ENCODE measurements at regions not wholly inside any gene's neighbourhood (a gene's known extent, or its start where the extent isn't known, plus 50 kb on each side); places are given as distances from the start of the nearest gene placed in this dataset.

DNA sequence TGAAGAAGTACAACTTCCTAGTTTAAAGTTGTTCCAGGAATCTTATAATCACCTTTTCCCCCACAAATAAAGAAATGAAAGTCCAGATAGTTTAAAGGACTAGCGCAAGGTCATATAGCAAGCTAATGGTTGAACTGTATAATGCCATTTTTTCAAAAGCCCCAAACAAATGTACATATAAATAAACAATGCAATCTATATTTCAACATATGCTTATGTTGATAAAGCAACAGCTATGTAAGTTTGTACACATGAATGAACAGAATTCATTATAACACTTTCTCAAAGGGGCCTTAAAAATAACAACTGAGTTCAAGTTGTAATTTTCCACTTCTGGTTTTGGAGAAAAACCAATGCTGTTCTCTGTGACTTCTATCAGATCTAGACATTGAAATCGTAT lies 1628.6 kb downstream of the CDH8 start:
- Histone ChIP-seq H3K27ac (ENCODE audit: low read length) (no peak overlapping the region), H3K9me3 (ENCODE audit: control insufficient read depth, insufficient read depth, low read depth, low read length) (no peaks in the 10 kb centered on the region), H3K4me3 (ENCODE audit: low read depth in 2 of 2, low read length in 2 of 2) (no peak overlapping the region), H3K27me3 (ENCODE audit: control insufficient read depth, insufficient read depth, low read length) (no peaks in the 10 kb centered on the region), H3K4me1 (ENCODE audit: control insufficient read depth, insufficient read depth, low read length) (no peaks in the 10 kb centered on the region), H3K36me3 (ENCODE audit: control insufficient read depth, insufficient read depth, low read length) (no peaks in the 10 kb centered on the region)
- intact Hi-C loops (cut with micrococcal nuclease; ENCODE audit: unreplicated experiment) (no loop called here), in situ Hi-C loops (cut with HindIII; ENCODE audit: low pct_unique_long_range_greater_than_20kb, low sequenced_read_pairs) (no loop called here)
- DNase-seq (ENCODE audit: low read depth, low spot score) (no peak), ATAC-seq (no peak)
- TF ChIP-seq REST (IDR thresholded peaks at IDR 0.05; ENCODE audit: insufficient read depth in 1 of 2, low read depth in 2 of 2, low read length in 1 of 2) (no peak), TCF7L2 (IDR thresholded peaks at IDR 0.05; ENCODE audit: low read depth, low read length) (no peak), SIN3A (IDR thresholded peaks at IDR 0.05; ENCODE audit: borderline replicate concordance, insufficient read depth, low read depth, low read length) (no peak), CTCF (IDR thresholded peaks at IDR 0.05) (no peak), POLR2AphosphoS5 (IDR thresholded peaks at IDR 0.05; ENCODE audit: low read depth, low read length) (no peak)
- POLR2A ChIA-PET = no interaction called here
- CTCF ChIA-PET = no interaction called here
- no TSS peak for BruUV-seq (replicated peaks)

- ChIA-PET POLR2A (no interaction called here), CTCF (no interaction called here)
- intact Hi-C loops (cut with micrococcal nuclease; ENCODE audit: unreplicated experiment) = no loop called here
- H3K36me3 ChIP-seq (ENCODE audit: control insufficient read depth, insufficient read depth, low read length) = no peaks in the 10 kb centered on the region
- in situ Hi-C loops (cut with HindIII; ENCODE audit: low pct_unique_long_range_greater_than_20kb, low sequenced_read_pairs) = no loop called here
- H3K4me3 ChIP-seq (ENCODE audit: low read depth in 2 of 2, low read length in 2 of 2) = no peak overlapping the region
- TF ChIP-seq POLR2AphosphoS5 (IDR thresholded peaks at IDR 0.05; ENCODE audit: low read depth, low read length) (no peak), SIN3A (IDR thresholded peaks at IDR 0.05; ENCODE audit: borderline replicate concordance, insufficient read depth, low read depth, low read length) (no peak)
- H3K27me3 ChIP-seq (ENCODE audit: control insufficient read depth, insufficient read depth, low read length) = no peaks in the 10 kb centered on the region
- no peak for DNase-seq (ENCODE audit: low read depth, low spot score)
- no peaks in the 10 kb centered on the region for H3K4me1 ChIP-seq (ENCODE audit: control insufficient read depth, insufficient read depth, low read length)
- no TSS peak for BruUV-seq (replicated peaks)
- H3K27ac ChIP-seq (ENCODE audit: low read length) = no peak overlapping the region
- no peak for ATAC-seq
- H3K9me3 ChIP-seq (ENCODE audit: control insufficient read depth, insufficient read depth, low read depth, low read length) = no peaks in the 10 kb centered on the region
These were observed 1629.2 kb downstream of the CDH8 start for GRCh38 chr16:60407034-60407433.

DNA sequence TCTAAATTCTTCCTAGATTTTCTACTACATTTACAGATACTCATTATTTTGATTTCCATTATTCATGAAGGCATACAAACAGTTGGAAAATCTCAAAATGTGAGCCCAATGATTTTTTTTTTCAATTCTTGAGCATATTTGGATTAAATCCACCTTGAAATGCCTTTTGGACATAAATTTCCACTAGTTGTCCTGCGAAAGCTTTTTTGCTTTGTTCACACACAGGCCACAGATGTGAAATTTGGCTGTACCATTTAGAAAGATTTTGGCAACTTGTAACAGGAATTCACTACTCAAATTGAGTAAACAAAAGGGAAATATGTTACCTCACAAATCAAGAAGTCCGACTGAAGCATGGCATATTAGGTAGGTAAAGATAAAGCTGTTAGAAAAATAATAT lies 1631.0 kb downstream of the CDH8 start:
- ChIA-PET CTCF (no interaction called here), POLR2A (no interaction called here)
- H3K4me3 ChIP-seq (ENCODE audit: low read depth in 2 of 2, low read length in 2 of 2) = no peak overlapping the region
- no peaks in the 10 kb centered on the region for H3K36me3 ChIP-seq (ENCODE audit: control insufficient read depth, insufficient read depth, low read length)
- BruUV-seq (replicated peaks) = no TSS peak
- no peak for ATAC-seq
- no peak overlapping the region for H3K27ac ChIP-seq (ENCODE audit: low read length)
- intact Hi-C loops (cut with micrococcal nuclease; ENCODE audit: unreplicated experiment) (no loop called here), in situ Hi-C loops (cut with HindIII; ENCODE audit: low pct_unique_long_range_greater_than_20kb, low sequenced_read_pairs) (no loop called here)
- no peak for DNase-seq (ENCODE audit: low read depth, low spot score)
- no peaks in the 10 kb centered on the region for H3K27me3 ChIP-seq (ENCODE audit: control insufficient read depth, insufficient read depth, low read length)
- no peaks in the 10 kb centered on the region for H3K4me1 ChIP-seq (ENCODE audit: control insufficient read depth, insufficient read depth, low read length)
- H3K9me3 ChIP-seq (ENCODE audit: control insufficient read depth, insufficient read depth, low read depth, low read length) = no peaks in the 10 kb centered on the region
- TF ChIP-seq TCF7L2 (IDR thresholded peaks at IDR 0.05; ENCODE audit: low read depth, low read length) = no peak
- TF ChIP-seq REST (IDR thresholded peaks at IDR 0.05; ENCODE audit: insufficient read depth in 1 of 2, low read depth in 2 of 2, low read length in 1 of 2) = no peak
- no peak for TF ChIP-seq POLR2AphosphoS5 (IDR thresholded peaks at IDR 0.05; ENCODE audit: low read depth, low read length)
- TF ChIP-seq CTCF (IDR thresholded peaks at IDR 0.05) = no peak
- no peak for TF ChIP-seq SIN3A (IDR thresholded peaks at IDR 0.05; ENCODE audit: borderline replicate concordance, insufficient read depth, low read depth, low read length)

Measured in Panc1 (cell line).